ENCODE measurements at regions not wholly inside any gene's neighbourhood (a gene's known extent, or its start where the extent isn't known, plus 50 kb on each side); places are given as distances from the start of the nearest gene placed in this dataset.
"Not testable (repeated sequence)": the region's sequence is repeated elsewhere in the genome, so short reads cannot be mapped to it uniquely, and the experiment has no call there.

DNA sequence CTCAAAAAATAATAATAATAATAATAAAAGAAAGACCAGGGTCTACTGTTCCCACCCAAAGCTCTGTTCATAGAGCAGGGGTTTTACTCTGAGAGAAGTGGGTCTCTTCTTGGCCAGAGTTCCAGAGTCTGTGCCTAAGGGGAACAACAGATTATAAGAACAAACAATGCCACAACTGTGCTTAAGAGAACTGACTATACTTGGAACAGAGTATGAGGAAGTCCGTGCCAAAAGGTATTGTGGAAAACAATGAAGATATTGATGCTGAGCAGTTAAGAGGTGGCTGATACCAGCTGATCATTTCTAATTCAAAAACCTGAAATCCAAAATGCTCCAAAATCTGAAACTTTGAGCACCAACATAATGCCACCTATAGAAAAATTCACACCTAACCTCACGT is 229.6 kb downstream of the FBXO8 start:
- no peaks in the 10 kb centered on the region for H3K27me3 ChIP-seq (ENCODE audit: control insufficient read depth in 1 of 2, insufficient read depth in 1 of 2, low read length in 2 of 2)
- no peak overlapping the region for H3K14ac ChIP-seq (ENCODE audit: low read length in 2 of 2)
- no peaks in the 10 kb centered on the region for H3K36me3 ChIP-seq (ENCODE audit: control insufficient read depth in 1 of 2, insufficient read depth in 2 of 2, low read depth in 1 of 2, low read length in 2 of 2)
- no peak overlapping the region for H4K8ac ChIP-seq (ENCODE audit: low read length)
- no peak overlapping the region for H2AK5ac ChIP-seq (ENCODE audit: low read length, severe bottlenecking)
- no CpG with 5 or more reads among the region's 2 CpGs for WGBS
- H3K4me3 ChIP-seq (ENCODE audit: insufficient read depth in 1 of 2, low read depth in 1 of 2, low read length in 2 of 2) = no peak overlapping the region
- no peak overlapping the region for H2BK5ac ChIP-seq (ENCODE audit: low read depth, low read length, poor library complexity, severe bottlenecking)
- no peak overlapping the region for H3K23ac ChIP-seq (ENCODE audit: low read length in 2 of 2)
- no peak overlapping the region for H3K27ac ChIP-seq (ENCODE audit: low read length, poor library complexity, severe bottlenecking)
- no peak overlapping the region for H2BK15ac ChIP-seq (ENCODE audit: low read depth, poor library complexity, severe bottlenecking)
- H3K9me3 ChIP-seq (ENCODE audit: control insufficient read depth, low read length) = peaks cover 6% of the 10 kb centered on the region
- no peak overlapping the region for H3K9ac ChIP-seq (ENCODE audit: low read length)
- no peaks in the 10 kb centered on the region for H3K79me1 ChIP-seq (replicated peaks; ENCODE audit: low read length, poor library complexity, severe bottlenecking)
- no peak overlapping the region for H3K4me2 ChIP-seq (ENCODE audit: low read length, poor library complexity, severe bottlenecking)
- no peak overlapping the region for H4K91ac ChIP-seq (ENCODE audit: low read length)
- H2BK120ac ChIP-seq (ENCODE audit: low read depth, low read length) = no peak overlapping the region
- no peaks in the 10 kb centered on the region for H3K4me1 ChIP-seq (ENCODE audit: control insufficient read depth, insufficient read depth, low read depth, low read length)
- DNase-seq = no peak
- H3K4ac ChIP-seq (ENCODE audit: low read depth in 1 of 2, low read length in 2 of 2) = no peak overlapping the region
- no peak overlapping the region for H2AFZ ChIP-seq (ENCODE audit: low read depth, low read length)
- no peak overlapping the region for H3K18ac ChIP-seq (ENCODE audit: low read depth in 1 of 2, low read length in 2 of 2)
- no peak overlapping the region for H2BK12ac ChIP-seq (ENCODE audit: low read length in 2 of 2)

DNA sequence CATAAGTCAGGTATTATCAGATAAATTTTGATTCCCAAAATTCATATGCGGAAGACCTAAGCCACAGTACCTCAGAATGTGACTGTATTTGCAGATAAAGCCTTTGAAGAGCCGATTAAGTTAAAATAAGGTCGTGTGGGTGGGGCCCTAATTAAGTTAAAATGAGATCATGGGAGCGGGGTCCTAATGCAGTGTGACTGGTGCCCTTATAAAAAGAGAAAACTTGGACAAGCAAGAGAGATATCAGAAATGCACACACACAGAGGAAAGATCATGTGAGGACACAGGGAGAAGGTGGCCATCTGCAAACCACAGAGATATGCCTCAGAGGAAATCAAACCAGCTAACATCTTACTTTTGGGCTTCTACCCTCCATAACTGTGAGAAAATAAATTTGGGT is 236.1 kb downstream of the FBXO8 start:
- 82% methylated on average over 4 of the region's 4 CpGs for WGBS

DNA sequence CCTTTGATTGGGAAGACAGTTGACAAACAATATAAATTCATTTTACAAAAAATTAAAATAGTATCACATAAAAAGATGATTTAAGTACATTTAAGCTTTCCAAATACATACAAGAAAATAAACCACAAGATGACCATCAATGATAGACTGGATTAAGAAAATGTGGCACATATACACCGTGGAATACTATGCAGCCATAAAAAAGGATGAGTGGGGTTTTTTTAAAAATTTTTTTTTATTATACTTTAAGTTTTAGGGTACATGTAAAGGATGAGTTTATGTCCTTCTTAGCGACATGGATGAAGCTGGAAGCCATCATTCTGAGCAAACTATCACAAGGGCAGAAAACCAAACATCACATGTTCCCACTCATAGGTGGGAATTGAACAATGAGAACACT is 237.6 kb downstream of the FBXO8 start:
- not testable (repeated sequence) for H2BK120ac ChIP-seq (ENCODE audit: low read depth, low read length); H4K91ac ChIP-seq (ENCODE audit: low read length); H3K79me1 ChIP-seq (replicated peaks; ENCODE audit: low read length, poor library complexity, severe bottlenecking); H3K27me3 ChIP-seq (ENCODE audit: control insufficient read depth in 1 of 2, insufficient read depth in 1 of 2, low read length in 2 of 2); H4K8ac ChIP-seq (ENCODE audit: low read length); H2AK5ac ChIP-seq (ENCODE audit: low read length, severe bottlenecking); H3K4me2 ChIP-seq (ENCODE audit: low read length, poor library complexity, severe bottlenecking); H3K36me3 ChIP-seq (ENCODE audit: control insufficient read depth in 1 of 2, insufficient read depth in 2 of 2, low read depth in 1 of 2, low read length in 2 of 2); H3K14ac ChIP-seq (ENCODE audit: low read length in 2 of 2); H3K9ac ChIP-seq (ENCODE audit: low read length); H2BK5ac ChIP-seq (ENCODE audit: low read depth, low read length, poor library complexity, severe bottlenecking); H3K23ac ChIP-seq (ENCODE audit: low read length in 2 of 2); H2AFZ ChIP-seq (ENCODE audit: low read depth, low read length); H3K9me3 ChIP-seq (ENCODE audit: control insufficient read depth, low read length); H3K4me1 ChIP-seq (ENCODE audit: control insufficient read depth, insufficient read depth, low read depth, low read length); H3K27ac ChIP-seq (ENCODE audit: low read length, poor library complexity, severe bottlenecking); H2BK12ac ChIP-seq (ENCODE audit: low read length in 2 of 2); DNase-seq; H2BK15ac ChIP-seq (ENCODE audit: low read depth, poor library complexity, severe bottlenecking); H3K4ac ChIP-seq (ENCODE audit: low read depth in 1 of 2, low read length in 2 of 2); H3K4me3 ChIP-seq (ENCODE audit: insufficient read depth in 1 of 2, low read depth in 1 of 2, low read length in 2 of 2); H3K18ac ChIP-seq (ENCODE audit: low read depth in 1 of 2, low read length in 2 of 2)
- WGBS = no CpG with 5 or more reads among the region's 2 CpGs

More for the DNA sequence above, 236.1 kb downstream of the FBXO8 start:
- H2BK12ac ChIP-seq (ENCODE audit: low read length in 2 of 2) = no peak overlapping the region
- H4K91ac ChIP-seq (ENCODE audit: low read length) = no peak overlapping the region
- no peaks in the 10 kb centered on the region for H3K27me3 ChIP-seq (ENCODE audit: control insufficient read depth in 1 of 2, insufficient read depth in 1 of 2, low read length in 2 of 2)
- no peaks in the 10 kb centered on the region for H3K9me3 ChIP-seq (ENCODE audit: control insufficient read depth, low read length)
- H3K36me3 ChIP-seq (ENCODE audit: control insufficient read depth in 1 of 2, insufficient read depth in 2 of 2, low read depth in 1 of 2, low read length in 2 of 2) = no peaks in the 10 kb centered on the region
- no peak for DNase-seq
- H2AK5ac ChIP-seq (ENCODE audit: low read length, severe bottlenecking) = no peak overlapping the region
- no peak overlapping the region for H2BK5ac ChIP-seq (ENCODE audit: low read depth, low read length, poor library complexity, severe bottlenecking)
- H3K18ac ChIP-seq (ENCODE audit: low read depth in 1 of 2, low read length in 2 of 2) = peak overlapping the region in 1 of 2 experiments; percentile 70
- H3K9ac ChIP-seq (ENCODE audit: low read length) = no peak overlapping the region
- no peak overlapping the region for H3K4me2 ChIP-seq (ENCODE audit: low read length, poor library complexity, severe bottlenecking)
- H3K27ac ChIP-seq (ENCODE audit: low read length, poor library complexity, severe bottlenecking) = no peak overlapping the region
- H3K4ac ChIP-seq (ENCODE audit: low read depth in 1 of 2, low read length in 2 of 2) = no peak overlapping the region
- no peak overlapping the region for H3K23ac ChIP-seq (ENCODE audit: low read length in 2 of 2)
- no peaks in the 10 kb centered on the region for H3K4me1 ChIP-seq (ENCODE audit: control insufficient read depth, insufficient read depth, low read depth, low read length)
- H3K4me3 ChIP-seq (ENCODE audit: insufficient read depth in 1 of 2, low read depth in 1 of 2, low read length in 2 of 2) = no peak overlapping the region
- H2AFZ ChIP-seq (ENCODE audit: low read depth, low read length) = no peak overlapping the region
- H4K8ac ChIP-seq (ENCODE audit: low read length) = peak overlapping the region; percentile 41
- H2BK15ac ChIP-seq (ENCODE audit: low read depth, poor library complexity, severe bottlenecking) = no peak overlapping the region
- H3K79me1 ChIP-seq (replicated peaks; ENCODE audit: low read length, poor library complexity, severe bottlenecking) = no peaks in the 10 kb centered on the region
- no peak overlapping the region for H3K14ac ChIP-seq (ENCODE audit: low read length in 2 of 2)
- no peak overlapping the region for H2BK120ac ChIP-seq (ENCODE audit: low read depth, low read length)

DNA sequence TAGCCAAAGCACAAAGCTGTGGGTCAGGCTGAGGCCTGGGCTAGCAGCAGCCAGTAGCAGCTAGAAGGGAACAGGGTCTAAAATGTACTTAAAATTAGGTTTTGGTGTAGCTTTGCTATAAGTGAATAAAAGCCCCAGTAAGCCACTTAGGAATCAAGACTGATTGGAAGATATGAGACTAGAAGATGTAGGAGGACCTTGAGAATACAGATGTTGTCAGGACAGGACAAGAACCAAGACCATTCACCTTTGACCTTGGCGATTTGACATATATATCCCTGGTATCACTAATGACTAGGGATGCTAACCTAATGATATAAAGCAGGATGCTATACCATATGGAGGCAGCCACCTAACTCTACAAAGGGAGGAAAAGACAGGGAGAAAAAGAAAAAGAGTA is 238.1 kb downstream of the FBXO8 start:
- WGBS = no CpG with 5 or more reads among the region's 1 CpG
- Histone ChIP-seq H2AFZ (ENCODE audit: low read depth, low read length) (no peak overlapping the region), H3K9ac (ENCODE audit: low read length) (no peak overlapping the region), H2BK12ac (ENCODE audit: low read length in 2 of 2) (no peak overlapping the region), H2BK15ac (ENCODE audit: low read depth, poor library complexity, severe bottlenecking) (no peak overlapping the region), H3K79me1 (replicated peaks; ENCODE audit: low read length, poor library complexity, severe bottlenecking) (no peaks in the 10 kb centered on the region), H3K9me3 (ENCODE audit: control insufficient read depth, low read length) (no peaks in the 10 kb centered on the region), H3K14ac (ENCODE audit: low read length in 2 of 2) (no peak overlapping the region), H2BK120ac (ENCODE audit: low read depth, low read length) (no peak overlapping the region), H4K91ac (ENCODE audit: low read length) (no peak overlapping the region), H3K23ac (ENCODE audit: low read length in 2 of 2) (no peak overlapping the region), H3K27ac (ENCODE audit: low read length, poor library complexity, severe bottlenecking) (no peak overlapping the region), H3K4me2 (ENCODE audit: low read length, poor library complexity, severe bottlenecking) (no peak overlapping the region), H3K36me3 (ENCODE audit: control insufficient read depth in 1 of 2, insufficient read depth in 2 of 2, low read depth in 1 of 2, low read length in 2 of 2) (no peaks in the 10 kb centered on the region), H3K4ac (ENCODE audit: low read depth in 1 of 2, low read length in 2 of 2) (no peak overlapping the region), H2BK5ac (ENCODE audit: low read depth, low read length, poor library complexity, severe bottlenecking) (no peak overlapping the region), H2AK5ac (ENCODE audit: low read length, severe bottlenecking) (no peak overlapping the region), H4K8ac (ENCODE audit: low read length) (no peak overlapping the region), H3K18ac (ENCODE audit: low read depth in 1 of 2, low read length in 2 of 2) (no peak overlapping the region), H3K4me3 (ENCODE audit: insufficient read depth in 1 of 2, low read depth in 1 of 2, low read length in 2 of 2) (no peak overlapping the region), H3K27me3 (ENCODE audit: control insufficient read depth in 1 of 2, insufficient read depth in 1 of 2, low read length in 2 of 2) (no peaks in the 10 kb centered on the region), H3K4me1 (ENCODE audit: control insufficient read depth, insufficient read depth, low read depth, low read length) (no peaks in the 10 kb centered on the region)
- DNase-seq = no peak

All from mesenchymal stem cell (in vitro differentiated cells and primary cell).